H1 (cell line): ENCODE measurements at regions not wholly inside any gene's neighbourhood (a gene's known extent, or its start where the extent isn't known, plus 50 kb on each side); places are given as distances from the start of the nearest gene placed in this dataset.

Experiments
- ATF3 ChIP-seq: IDR thresholded peaks from 2 replicates; pipeline ENCODE4 v1.6.1; 2011; ENCODE audit warnings: low read depth, mild to moderate bottlenecking, low read length; ENCODE audit not compliant: insufficient read depth
- BACH1 ChIP-seq: IDR thresholded peaks from 2 replicates; pipeline ENCODE4 v1.6.1; 2012; ENCODE audit warnings: low read length, improper control_type of control experiment
- CBX5 ChIP-seq: fragments of 300-800, 300-1000 bp; sonication (generic); IDR thresholded peaks from 2 replicates; pipeline ENCODE4 v1.7.1; 2016; ENCODE audit warnings: antibody characterized with exemption, low read length, low read depth
- CHD1 ChIP-seq: IDR thresholded peaks from 2 replicates; pipeline ENCODE4 v1.6.1; 2012; ENCODE audit warnings: low read depth, low read length, improper control_type of control experiment
- CHD7 ChIP-seq: fragments of 300-600 bp; sonication (generic); IDR thresholded peaks from 2 replicates; pipeline ENCODE4 v1.7.1; 2012; ENCODE audit warnings: low read length, moderate library complexity, mild to moderate bottlenecking, inconsistent platforms; ENCODE audit not compliant: insufficient replicate concordance
- EP300 ChIP-seq, 2 experiments: IDR thresholded peaks; 1 replicate in 1 of 2; 2 replicates in 1 of 2; pipeline ENCODE4 v1.6.1; 2011 to 2012; ENCODE audit warnings: low read depth in 2 of 2, low read length in 2 of 2, mild to moderate bottlenecking in 2 of 2, borderline replicate concordance in 1 of 2, inconsistent platforms in 1 of 2, moderate library complexity in 1 of 2
- GTF2F1 ChIP-seq: IDR thresholded peaks from 2 replicates; pipeline ENCODE4 v1.6.1; 2012; ENCODE audit warnings: low read depth, low read length, improper control_type of control experiment, borderline replicate concordance
- NANOG ChIP-seq: IDR thresholded peaks from 2 replicates; pipeline ENCODE4 v1.6.1; 2011; ENCODE audit warnings: low read length, low read depth, mild to moderate bottlenecking, inconsistent platforms; ENCODE audit not compliant: insufficient read depth, poor library complexity, severe bottlenecking
- SP1 ChIP-seq: IDR thresholded peaks from 2 replicates; pipeline ENCODE4 v1.6.1; 2011; ENCODE audit warnings: low read depth, low read length

GRCh38 chr14:76305268-76305826 lies 70.6 kb upstream of the ESRRB start (continued):
- no peak for TF ChIP-seq CHD7
- no peak for TF ChIP-seq BACH1
- no peak for TF ChIP-seq EP300 (IDR thresholded peaks at IDR 0.05; ENCODE audit: borderline replicate concordance in 1 of 2, low read depth in 2 of 2, low read length in 2 of 2)
- no peak for TF ChIP-seq ATF3
- TF ChIP-seq SP1, result no peak
- TF ChIP-seq GTF2F1, result no peak
- no peak for TF ChIP-seq NANOG
- TF ChIP-seq CHD1, result no peak
- no peak for TF ChIP-seq CBX5
